Right lung (tissue), 2 donors: ENCODE measurements at regions not wholly inside any gene's neighbourhood (a gene's known extent, or its start where the extent isn't known, plus 50 kb on each side); places are given as distances from the start of the nearest gene placed in this dataset.
"Not testable (repeated sequence)": the region's sequence is repeated elsewhere in the genome, so short reads cannot be mapped to it uniquely, and the experiment has no call there.

Experiments used
- DNase-seq, 2 donors: peaks; one replicate each; pipeline ENCODE4 v3.0.0-alpha.2; 2013

GRCh38 chr2:16466133-16466820 is 199.4 kb downstream of the CYRIA start:
- DNase-seq, result no peak

GRCh38 chr2:16464641-16465040 is 201.0 kb downstream of the CYRIA start:
- no peak for DNase-seq

- DNase-seq, result no peak
Observed at GRCh38 chr2:16462958-16463357, 202.7 kb downstream of the CYRIA start.

- DNase-seq, result no peak
Observed at GRCh38 chr2:16461672-16462071, 204.0 kb downstream of the CYRIA start.

- peak; percentile 54 to 62 for DNase-seq
Observed at GRCh38 chr2:16459606-16460005, 206.0 kb downstream of the CYRIA start.

- DNase-seq, result no peak
Observed at GRCh38 chr2:16454621-16455020, 211.0 kb downstream of the CYRIA start.

- no peak for DNase-seq
Observed at GRCh38 chr2:16452123-16452522, 213.5 kb downstream of the CYRIA start.

GRCh38 chr2:16446706-16447105 is 218.9 kb downstream of the CYRIA start:
- DNase-seq, result no peak

- no peak for DNase-seq
Observed at GRCh38 chr2:16442971-16443370, 222.7 kb downstream of the CYRIA start.

- no peak for DNase-seq
Observed at GRCh38 chr2:16441431-16441830, 224.2 kb downstream of the CYRIA start.

- no peak for DNase-seq
Observed at GRCh38 chr2:16440898-16441297, 224.7 kb downstream of the CYRIA start.

- no peak for DNase-seq
Observed at GRCh38 chr2:16438613-16439321, 226.9 kb downstream of the CYRIA start.

GRCh38 chr2:16437189-16437588 is 228.4 kb downstream of the CYRIA start:
- no peak for DNase-seq

- DNase-seq, result no peak
Observed at GRCh38 chr2:16434393-16434792, 231.2 kb downstream of the CYRIA start.

GRCh38 chr2:16430846-16431245 is 234.8 kb downstream of the CYRIA start:
- no peak for DNase-seq

GRCh38 chr2:16429431-16430145 is 236.0 kb downstream of the CYRIA start:
- no peak for DNase-seq

GRCh38 chr2:16429002-16429401 is 236.6 kb downstream of the CYRIA start:
- no peak for DNase-seq

GRCh38 chr2:16425462-16426336 is 239.9 kb downstream of the CYRIA start:
- DNase-seq, result peak; percentile 60 to 66

GRCh38 chr2:16420421-16420820 is 245.2 kb downstream of the CYRIA start:
- no peak for DNase-seq

- no peak for DNase-seq
Observed at GRCh38 chr2:16417726-16418125, 247.9 kb downstream of the CYRIA start.

- no peak for DNase-seq
Observed at GRCh38 chr2:16416651-16417050, 249.0 kb downstream of the CYRIA start.

GRCh38 chr2:16415861-16416260 is 249.8 kb downstream of the CYRIA start:
- not testable (repeated sequence) for DNase-seq
